Esophagus muscularis mucosa (tissue), 4 donors: ENCODE measurements at regions not wholly inside any gene's neighbourhood (a gene's known extent, or its start where the extent isn't known, plus 50 kb on each side); places are given as distances from the start of the nearest gene placed in this dataset.

Experiments used
- CTCF ChIP-seq, 3 experiments: fragments of 200-600 bp in 2 of 3; fragments of 450-650 bp in 1 of 3; sonication (generic) in 2 of 3; IDR thresholded peaks; one replicate each; pipeline ENCODE4 v1.5.1; 2017 to 2019; ENCODE audit warnings: antibody characterized with exemption in 3 of 3, mild to moderate bottlenecking in 2 of 3, moderate library complexity in 1 of 3
- EP300 ChIP-seq: sonication (generic); formaldehyde crosslinking; IDR thresholded peaks from one replicate; pipeline ENCODE4 v1.6.1; 2017; ENCODE audit warnings: antibody characterized with exemption
- POLR2A ChIP-seq: fragments of 450-650 bp; IDR thresholded peaks from one replicate; pipeline ENCODE4 v1.6.1; 2017; ENCODE audit warnings: antibody characterized with exemption, moderate library complexity, mild to moderate bottlenecking, low read depth
- POLR2AphosphoS5 ChIP-seq, 2 donors: sonication (generic); formaldehyde crosslinking; IDR thresholded peaks; one replicate each; pipeline ENCODE4 v1.6.1; 2017; ENCODE audit warnings: antibody characterized with exemption in 2 of 2

- TF ChIP-seq POLR2AphosphoS5 (IDR thresholded peaks at IDR 0.05) (peak; percentile 3 to 58), EP300 (no peak), POLR2A (no peak), CTCF (IDR thresholded peaks at IDR 0.05) (peak; percentile 28 to 47 (median 31))
Measured at GRCh38 chr11:8768625-8769333, 86.2 kb downstream of the RPL27A start.
